B cell (primary cell): ENCODE measurements at regions not wholly inside any gene's neighbourhood (a gene's known extent, or its start where the extent isn't known, plus 50 kb on each side); places are given as distances from the start of the nearest gene placed in this dataset.

ENCODE experiments used
- ATAC-seq: fragments of 200-7000 bp; cut with Tn5 transposase; one replicate; pipeline ENCODE4 v1.10.0; 2021; ENCODE audit warnings: low read depth, mild to moderate bottlenecking, moderate number of reproducible peaks, moderate library complexity
- CTCF ChIA-PET: fragments of 350-600 bp; sonication (Branson Sonifier 250); formaldehyde crosslinking; loops from one replicate; lab custom pipeline; 2021; ENCODE audit warnings: antibody characterized with exemption, inconsistent platforms; lab: Charles Lee
- POLR2A ChIA-PET: fragments of 350-600 bp; sonication (Branson Sonifier 250); formaldehyde crosslinking; loops from one replicate; lab custom pipeline; 2021; ENCODE audit warnings: antibody characterized with exemption; lab: Charles Lee
- DNase-seq: peaks from one replicate; pipeline ENCODE4 v3.0.0; 2013
- H2AFZ ChIP-seq: 2 replicates; pipeline ENCODE4 v1.6.1; 2012; ENCODE audit warnings: mild to moderate bottlenecking, low read depth, low read length; ENCODE audit not compliant: insufficient read depth, poor library complexity, severe bottlenecking
- H3K27ac ChIP-seq, 2 donors: 1 replicate in 1 of 2; 2 replicates in 1 of 2; pipeline ENCODE4 v1.5.1; 2012 to 2013; ENCODE audit warnings: low read length in 2 of 2, mild to moderate bottlenecking in 2 of 2, moderate library complexity in 1 of 2
- H3K27me3 ChIP-seq, 4 experiments: fragments of 200-600 bp in 1 of 4; sonication (generic) in 1 of 4; replicated peaks in 1 of 4; 1 replicate in 2 of 4; 2 replicates in 2 of 4; pipeline versions ENCODE4 v1.6.1 to v1.7.0; 2013 to 2016; ENCODE audit warnings: low read length in 3 of 4, mild to moderate bottlenecking in 2 of 4, mixed read lengths in 1 of 4, moderate library complexity in 1 of 4; ENCODE audit not compliant: insufficient read depth in 4 of 4, control insufficient read depth in 3 of 4; ENCODE audit errors: control extremely low read depth in 1 of 4
- H3K36me3 ChIP-seq, 2 experiments: replicated peaks in 1 of 2; 1 replicate in 1 of 2; 2 replicates in 1 of 2; pipeline versions ENCODE4 v1.6.1 to v1.7.1; 2013; ENCODE audit warnings: low read length in 1 of 2; ENCODE audit not compliant: insufficient read depth in 2 of 2, control insufficient read depth in 1 of 2; ENCODE audit errors: control extremely low read depth in 1 of 2, extremely low read depth in 1 of 2
- H3K4me1 ChIP-seq, 2 donors: fragments of 200-600 bp in 1 of 2; sonication (generic) in 1 of 2; 1 replicate in 1 of 2; 2 replicates in 1 of 2; pipeline versions ENCODE4 v1.5.1 to v1.6.1; 2013 to 2017; ENCODE audit warnings: low read length in 2 of 2; ENCODE audit not compliant: control insufficient read depth in 2 of 2, insufficient read depth in 2 of 2
- H3K4me2 ChIP-seq: replicated peaks from 2 replicates; pipeline ENCODE3; 2012; ENCODE audit warnings: mild to moderate bottlenecking, low read depth, low read length; ENCODE audit not compliant: poor library complexity, severe bottlenecking
- H3K4me3 ChIP-seq, 5 experiments: fragments of 200-600 bp in 1 of 5; sonication (generic) in 1 of 5; 1 replicate in 3 of 5; 2 replicates in 2 of 5; pipeline versions ENCODE4 v1.5.1 to v1.7.0; 2011 to 2016; ENCODE audit warnings: low read length in 4 of 5, mild to moderate bottlenecking in 4 of 5, low read depth in 2 of 5, control low read depth in 1 of 5, moderate library complexity in 1 of 5; ENCODE audit not compliant: insufficient read depth in 1 of 5; ENCODE audit errors: control extremely low read depth in 1 of 5, extremely low read depth in 1 of 5
- H3K79me2 ChIP-seq: fragments of 200-600 bp; sonication (generic); one replicate; pipeline ENCODE4 v1.6.0; 2016; ENCODE audit warnings: low read length; ENCODE audit not compliant: control insufficient read depth, insufficient read depth
- H3K9ac ChIP-seq: fragments of 200-600 bp; sonication (generic); 2 replicates; pipeline ENCODE4 v1.6.1; 2017; ENCODE audit warnings: mild to moderate bottlenecking, low read length, moderate library complexity
- H3K9me3 ChIP-seq, 3 donors: one replicate each; pipeline versions ENCODE4 v1.6.1 to v1.7.1; 2013; ENCODE audit warnings: low read length in 2 of 3; ENCODE audit not compliant: control insufficient read depth in 2 of 3, insufficient read depth in 1 of 3; ENCODE audit errors: control extremely low read depth in 1 of 3
- H4K20me1 ChIP-seq: 2 replicates; pipeline ENCODE4 v1.6.0; 2012; ENCODE audit warnings: mild to moderate bottlenecking, low read length; ENCODE audit not compliant: insufficient read depth, control insufficient read depth, poor library complexity, severe bottlenecking
- H3K27ac Mint-ChIP-seq: one replicate; pipeline ENCODE4 v1.8.0; 2021; ENCODE audit warnings: mixed read lengths
- H3K27me3 Mint-ChIP-seq: one replicate; pipeline ENCODE4 v1.8.0; 2021; ENCODE audit warnings: mixed read lengths
- H3K4me1 Mint-ChIP-seq: one replicate; pipeline ENCODE4 v1.8.0; 2021; ENCODE audit warnings: mixed read lengths
- H3K4me3 Mint-ChIP-seq: one replicate; pipeline ENCODE4 v1.8.0; 2021; ENCODE audit warnings: mixed read lengths
- H3K9me3 Mint-ChIP-seq: one replicate; pipeline ENCODE4 v1.8.0; 2022; ENCODE audit warnings: mixed read lengths; ENCODE audit not compliant: insufficient read depth
- EZH2 ChIP-seq: IDR thresholded peaks from 2 replicates; pipeline ENCODE4 v1.6.1; 2012; ENCODE audit warnings: borderline replicate concordance, low read depth, mild to moderate bottlenecking, moderate library complexity, low read length; ENCODE audit not compliant: insufficient read depth, poor library complexity, severe bottlenecking
- WGBS: methylation state at CpG from one replicate; pipeline ENCODE4 v1.1.5; 2013; ENCODE audit warnings: missing lambda C conversion rate; ENCODE audit not compliant: insufficient coverage; 5-methylcytosine and 5-hydroxymethylcytosine counted together
- intact Hi-C: fragments of 100-400 bp; cut with micrococcal nuclease; formaldehyde crosslinking; loops from one replicate; pipeline ENCODE4 v1.10.0; 2022
- TF ChIP-seq, protein P1 (sequence below): fragments of 200-600 bp; IDR thresholded peaks from one replicate; pipeline ENCODE4 v1.8.0; 2022; ENCODE audit warnings: antibody characterized with exemption, mild to moderate bottlenecking

DNA sequence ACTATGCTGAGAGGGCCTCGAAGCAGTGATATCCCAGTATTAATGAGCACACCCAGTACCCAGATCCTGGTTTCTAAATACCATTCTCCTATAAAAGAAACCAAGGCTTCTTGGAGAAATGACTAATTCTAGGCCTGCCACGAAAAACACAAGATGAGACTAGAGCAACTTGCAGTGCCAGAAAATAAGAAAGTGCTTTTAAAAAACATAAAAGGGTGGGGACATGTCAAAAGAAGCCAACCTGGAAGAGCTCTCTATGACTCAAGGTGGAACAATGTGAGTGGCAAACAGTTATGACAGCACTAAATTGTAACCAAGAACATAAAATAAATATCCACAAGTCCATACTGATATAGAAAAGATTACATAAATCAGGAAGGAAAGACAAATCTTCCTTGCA is 153.2 kb upstream of the KCNJ18 start:
- intact Hi-C loops = no loop called here

DNA sequence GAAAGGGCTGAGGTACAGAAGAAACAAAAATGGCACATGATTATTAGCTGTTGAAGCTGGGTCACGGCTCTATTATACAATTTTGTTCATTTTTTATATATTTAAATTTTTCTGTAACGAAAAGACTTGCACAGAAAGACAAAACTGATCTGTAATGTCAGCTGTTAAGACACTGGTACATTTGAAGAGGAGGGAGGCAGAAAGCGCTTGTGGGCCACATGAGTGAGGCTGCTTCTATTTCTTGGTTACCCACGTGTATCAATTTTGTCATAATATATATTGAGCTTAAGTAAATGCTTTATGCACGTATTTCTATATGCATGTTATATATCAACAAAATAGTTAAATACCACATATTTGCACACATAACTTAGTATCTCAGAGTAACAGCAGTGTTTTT is 151.8 kb upstream of the KCNJ18 start:
- no CpG with 5 or more reads among the region's 5 CpGs for WGBS
- POLR2A ChIA-PET = no interaction called here

More for the DNA sequence above, 153.2 kb upstream of the KCNJ18 start:
- no peaks in the 10 kb centered on the region for H3K27me3 ChIP-seq
- H2AFZ ChIP-seq = no peak overlapping the region
- H3K79me2 ChIP-seq = no peaks in the 10 kb centered on the region
- H3K4me3 ChIP-seq = no peak overlapping the region
- ATAC-seq (no peak), DNase-seq (no peak)
- no peaks in the 10 kb centered on the region for H3K4me1 Mint-ChIP-seq
- H3K4me3 Mint-ChIP-seq = no peak overlapping the region
- no peak for TF ChIP-seq EZH2
- no peak overlapping the region for H3K27ac Mint-ChIP-seq
- H3K4me1 ChIP-seq = no peaks in the 10 kb centered on the region
- no peaks in the 10 kb centered on the region for H3K27me3 Mint-ChIP-seq
- H3K9me3 Mint-ChIP-seq = peaks cover 11% of the 10 kb centered on the region
- ChIA-PET CTCF (no interaction called here), POLR2A (no interaction called here)
- no peak overlapping the region for H3K4me2 ChIP-seq
- no peak overlapping the region for H3K27ac ChIP-seq
- H3K36me3 ChIP-seq = peaks cover 0 to 4% of the 10 kb centered on the region in 2 experiments
- H3K9me3 ChIP-seq = peaks cover 0 to 6% (median 3%) of the 10 kb centered on the region in 3 donors
- no peaks in the 10 kb centered on the region for H4K20me1 ChIP-seq
- H3K9ac ChIP-seq = no peak overlapping the region
- 67% methylated on average over 1 of the region's 2 CpGs for WGBS

More for the DNA sequence above, 151.8 kb upstream of the KCNJ18 start:
- Histone ChIP-seq H3K36me3 (no peaks in the 10 kb centered on the region), H3K79me2 (no peaks in the 10 kb centered on the region), H3K4me3 (no peak overlapping the region), H3K27ac (no peak overlapping the region), H3K9me3 (peaks cover 0 to 6% (median 3%) of the 10 kb centered on the region in 3 donors), H3K27me3 (no peaks in the 10 kb centered on the region), H3K9ac (no peak overlapping the region), H3K4me2 (no peak overlapping the region), H4K20me1 (no peaks in the 10 kb centered on the region), H2AFZ (no peak overlapping the region), H3K4me1 (no peaks in the 10 kb centered on the region)
- no peaks in the 10 kb centered on the region for H3K27me3 Mint-ChIP-seq
- intact Hi-C loops = no loop called here
- DNase-seq (no peak), ATAC-seq (no peak)
- H3K9me3 Mint-ChIP-seq = peaks cover 11% of the 10 kb centered on the region
- no peaks in the 10 kb centered on the region for H3K4me1 Mint-ChIP-seq
- TF ChIP-seq, protein P1, sequence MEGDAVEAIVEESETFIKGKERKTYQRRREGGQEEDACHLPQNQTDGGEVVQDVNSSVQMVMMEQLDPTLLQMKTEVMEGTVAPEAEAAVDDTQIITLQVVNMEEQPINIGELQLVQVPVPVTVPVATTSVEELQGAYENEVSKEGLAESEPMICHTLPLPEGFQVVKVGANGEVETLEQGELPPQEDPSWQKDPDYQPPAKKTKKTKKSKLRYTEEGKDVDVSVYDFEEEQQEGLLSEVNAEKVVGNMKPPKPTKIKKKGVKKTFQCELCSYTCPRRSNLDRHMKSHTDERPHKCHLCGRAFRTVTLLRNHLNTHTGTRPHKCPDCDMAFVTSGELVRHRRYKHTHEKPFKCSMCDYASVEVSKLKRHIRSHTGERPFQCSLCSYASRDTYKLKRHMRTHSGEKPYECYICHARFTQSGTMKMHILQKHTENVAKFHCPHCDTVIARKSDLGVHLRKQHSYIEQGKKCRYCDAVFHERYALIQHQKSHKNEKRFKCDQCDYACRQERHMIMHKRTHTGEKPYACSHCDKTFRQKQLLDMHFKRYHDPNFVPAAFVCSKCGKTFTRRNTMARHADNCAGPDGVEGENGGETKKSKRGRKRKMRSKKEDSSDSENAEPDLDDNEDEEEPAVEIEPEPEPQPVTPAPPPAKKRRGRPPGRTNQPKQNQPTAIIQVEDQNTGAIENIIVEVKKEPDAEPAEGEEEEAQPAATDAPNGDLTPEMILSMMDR = no peak
- TF ChIP-seq EZH2 = no peak
- CTCF ChIA-PET = no interaction called here
- H3K27ac Mint-ChIP-seq = no peak overlapping the region
- H3K4me3 Mint-ChIP-seq = no peak overlapping the region
